H54 (cell line): ENCODE measurements at regions not wholly inside any gene's neighbourhood (a gene's known extent, or its start where the extent isn't known, plus 50 kb on each side); places are given as distances from the start of the nearest gene placed in this dataset.

Source experiments
- DNase-seq: peaks from one replicate; pipeline ENCODE4 v3.0.0; 2011; ENCODE audit warnings: low spot score, mixed read lengths; ENCODE audit not compliant: insufficient read length
- FAIRE-seq: peaks from 3 replicates; lab custom pipeline; 2011; peaks lifted over from hg19 to GRCh38; lab: Jason Lieb, UNC
- POLR2A ChIP-seq: IDR thresholded peaks from 2 replicates; pipeline ENCODE4 v1.6.1; 2011; ENCODE audit warnings: low read depth, mild to moderate bottlenecking, low read length

DNA sequence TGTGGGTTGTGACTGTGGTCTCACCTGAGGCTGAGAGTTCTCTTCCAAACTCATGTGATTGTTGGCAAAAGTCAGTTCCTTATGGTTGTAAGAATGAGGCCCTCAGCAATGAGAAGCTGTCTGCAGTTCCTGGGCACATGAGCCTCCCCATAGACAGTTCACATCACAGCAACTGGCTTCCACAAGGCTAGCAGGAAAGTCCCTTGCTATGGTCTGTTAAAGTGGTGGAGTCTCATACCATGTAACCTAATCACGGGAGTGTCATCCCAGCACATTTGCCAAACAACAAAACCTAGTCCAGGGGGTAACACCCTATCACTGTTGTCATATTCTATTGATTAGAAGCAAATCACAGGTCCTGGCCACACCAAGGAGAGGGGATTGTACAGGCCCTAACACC is 163.8 kb downstream of the BACH1 start:
- TF ChIP-seq POLR2A: no peak
- DNase-seq (no peak), FAIRE-seq (no peak)

DNA sequence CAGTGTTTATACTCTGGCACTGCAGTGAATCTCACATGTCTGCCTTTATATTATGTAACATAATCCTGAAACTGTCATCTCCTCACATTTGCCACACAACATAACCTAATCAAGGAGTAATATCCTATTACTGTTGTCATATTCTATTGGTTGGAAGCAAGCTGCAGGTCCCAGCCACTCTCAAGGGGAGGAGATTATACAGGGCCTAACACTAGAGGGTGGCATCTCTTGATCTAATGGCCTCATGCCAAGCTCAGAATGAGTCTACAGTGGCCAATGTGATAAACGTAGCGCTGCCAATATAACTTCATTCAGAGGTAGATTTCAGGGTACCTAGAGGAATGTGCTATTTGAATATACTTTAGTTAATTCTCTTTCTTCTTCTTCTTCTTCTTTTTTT is 166.8 kb downstream of the BACH1 start:
- no peak for DNase-seq
- no peak for TF ChIP-seq POLR2A
- no peak for FAIRE-seq

DNA sequence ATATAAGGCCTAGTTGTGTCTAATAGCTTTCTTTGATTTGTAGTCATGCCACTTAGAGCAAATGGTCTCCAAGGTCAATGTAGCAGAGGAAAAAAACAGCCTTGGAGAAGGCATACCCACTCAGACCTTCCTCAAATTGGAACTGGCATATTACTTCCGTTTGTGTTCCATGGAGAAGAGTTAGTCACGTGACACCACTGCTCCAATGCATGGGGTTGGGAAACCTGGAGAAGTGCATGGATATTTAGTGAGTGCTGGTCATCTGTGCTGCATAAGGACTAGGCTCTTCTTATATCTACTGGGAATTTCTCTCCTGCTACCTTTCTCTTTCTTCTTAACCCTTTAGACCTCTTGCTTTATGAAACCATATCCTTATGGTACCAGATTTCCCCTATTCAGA is 167.8 kb downstream of the BACH1 start:
- FAIRE-seq (no peak), DNase-seq (no peak)
- no peak for TF ChIP-seq POLR2A

DNA sequence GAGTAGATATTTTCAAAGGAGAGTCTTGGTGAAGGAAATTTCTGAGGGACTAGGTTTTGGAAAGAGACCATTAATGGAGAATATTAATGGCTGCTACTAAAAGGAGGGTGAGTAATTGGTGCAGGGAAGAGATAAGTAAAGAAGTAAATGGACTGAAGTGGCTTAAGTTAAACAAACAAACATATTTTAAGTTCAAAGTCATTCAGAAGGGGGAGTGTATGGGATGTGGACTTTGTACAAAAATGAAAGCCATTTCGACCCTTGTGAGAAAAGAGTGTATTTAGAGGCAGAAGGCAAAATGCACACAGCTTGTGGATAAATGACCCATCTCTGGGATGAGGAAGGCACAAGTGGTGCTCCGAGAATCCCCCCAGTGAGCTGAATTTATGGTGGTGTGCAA is 171.7 kb downstream of the BACH1 start:
- FAIRE-seq: no peak
- no peak for DNase-seq
- TF ChIP-seq POLR2A: no peak

DNA sequence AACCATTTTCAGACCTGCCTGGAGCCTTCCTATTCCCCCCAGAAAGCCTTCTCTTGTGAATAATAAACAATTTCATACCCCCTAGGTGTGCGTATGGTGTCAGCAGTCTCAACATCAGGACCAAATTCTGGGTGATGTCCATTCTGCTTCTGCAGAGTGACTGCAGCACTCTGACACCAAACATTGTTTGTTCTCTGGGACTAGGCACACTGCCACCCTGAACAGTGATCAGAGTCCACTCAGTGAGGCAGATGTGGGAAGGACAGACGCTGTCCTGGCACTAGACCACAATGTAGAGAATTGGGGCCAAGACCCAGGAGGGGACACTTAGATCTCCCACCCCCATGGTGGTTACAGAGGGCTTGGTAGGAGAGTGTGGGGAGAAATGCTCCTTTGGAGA is 175.1 kb downstream of the BACH1 start:
- TF ChIP-seq POLR2A: no peak
- FAIRE-seq (no peak), DNase-seq (no peak)

DNA sequence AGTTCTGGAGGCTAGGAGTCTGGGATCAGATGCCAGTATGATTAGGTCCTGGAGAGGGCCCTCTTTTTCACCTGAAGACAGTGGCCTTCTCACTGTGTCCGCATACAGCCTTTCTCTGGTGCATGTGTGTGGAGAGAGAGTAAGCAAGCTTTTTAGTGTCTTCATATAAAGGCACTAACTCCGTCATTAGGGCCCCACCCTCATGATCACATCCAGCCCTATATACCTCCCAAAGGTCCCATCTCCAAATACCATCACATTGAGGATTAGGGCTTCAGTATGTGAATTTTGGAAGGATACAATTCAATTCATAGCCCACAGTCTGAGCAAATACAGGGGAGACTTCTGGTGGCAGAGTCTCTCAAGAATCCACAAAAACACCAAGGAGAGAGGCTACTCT is 176.6 kb downstream of the BACH1 start:
- DNase-seq: no peak
- no peak for TF ChIP-seq POLR2A
- FAIRE-seq: no peak

DNA sequence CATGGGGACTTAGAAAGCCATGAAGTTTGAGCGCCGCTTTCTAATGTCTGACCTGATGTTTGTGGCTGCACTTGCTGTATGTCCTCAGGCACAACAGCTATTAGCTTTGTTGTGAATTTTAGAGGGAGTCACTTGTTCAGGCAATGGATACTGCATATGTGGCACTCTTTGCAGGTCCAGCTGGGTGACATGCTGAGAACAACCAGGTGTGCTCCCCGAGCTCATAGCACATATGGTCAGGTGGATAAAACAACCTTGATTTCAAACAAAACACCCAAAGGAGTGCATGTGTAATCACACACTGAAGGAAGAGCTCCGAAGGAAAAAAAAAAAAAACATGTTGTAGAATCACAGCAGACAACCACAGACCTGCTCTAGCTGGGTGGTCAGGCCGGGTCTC is 178.6 kb downstream of the BACH1 start:
- FAIRE-seq: no peak
- no peak for TF ChIP-seq POLR2A
- DNase-seq: no peak

DNA sequence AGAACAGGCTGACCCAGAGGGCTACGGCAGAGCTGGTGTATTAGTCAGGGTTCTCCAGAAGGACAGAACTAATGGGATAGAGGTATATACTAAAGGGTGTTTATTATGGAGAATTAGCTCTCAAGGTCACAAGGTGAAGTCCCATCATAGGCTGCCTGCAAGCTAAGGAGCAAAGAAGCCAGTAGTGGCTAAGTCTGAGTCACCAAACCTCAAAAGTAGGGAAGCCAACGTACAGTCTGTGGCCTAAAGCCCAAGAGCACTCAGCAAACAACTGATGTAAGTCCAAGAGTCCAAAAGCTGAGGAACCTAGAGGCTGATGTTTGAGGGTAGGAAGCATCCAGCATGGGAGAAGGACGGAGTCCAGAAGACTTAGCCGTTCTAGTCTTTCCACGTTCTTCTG is 179.2 kb downstream of the BACH1 start:
- no peak for TF ChIP-seq POLR2A
- FAIRE-seq: peak; percentile 15
- DNase-seq: no peak

DNA sequence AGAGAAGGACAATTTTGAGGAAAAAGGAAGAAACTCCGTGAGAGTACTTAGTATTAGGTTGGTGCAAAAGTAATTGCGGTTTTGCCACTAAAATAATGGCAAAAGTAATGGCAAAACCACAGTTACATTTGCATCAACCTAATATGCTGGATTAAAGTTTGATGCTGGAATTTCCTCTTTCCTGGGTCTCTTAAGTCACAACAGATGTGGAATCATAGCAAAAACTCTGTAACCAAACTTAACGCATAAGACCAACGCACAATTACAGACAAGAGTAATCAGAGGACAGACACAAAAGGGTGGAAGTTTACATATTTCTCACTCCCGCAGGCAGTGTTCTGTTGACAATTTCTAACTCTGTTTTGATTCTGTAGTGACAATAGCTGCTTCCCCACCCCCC is 182.4 kb downstream of the BACH1 start:
- TF ChIP-seq POLR2A: no peak
- DNase-seq (no peak), FAIRE-seq (no peak)

DNA sequence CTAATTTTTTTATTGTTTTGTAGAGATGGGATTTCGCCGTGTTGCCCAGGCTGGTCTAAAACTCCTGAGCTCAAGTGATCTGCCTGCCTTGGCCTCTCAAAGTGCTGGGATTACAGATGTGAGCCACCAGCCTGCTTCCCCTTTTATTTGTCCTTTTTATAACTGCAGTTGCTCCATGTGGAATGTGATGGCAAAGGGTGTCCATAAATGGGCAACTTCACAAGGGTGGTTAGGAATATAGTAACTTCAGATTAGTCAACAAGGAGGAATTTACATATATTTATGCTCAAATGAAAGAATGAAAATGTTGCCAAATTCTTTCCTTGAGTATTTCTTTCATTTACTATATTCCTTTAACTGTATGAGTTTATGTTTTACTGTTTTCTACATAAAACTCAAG is 182.9 kb downstream of the BACH1 start:
- no peak for TF ChIP-seq POLR2A
- FAIRE-seq: no peak
- no peak for DNase-seq

DNA sequence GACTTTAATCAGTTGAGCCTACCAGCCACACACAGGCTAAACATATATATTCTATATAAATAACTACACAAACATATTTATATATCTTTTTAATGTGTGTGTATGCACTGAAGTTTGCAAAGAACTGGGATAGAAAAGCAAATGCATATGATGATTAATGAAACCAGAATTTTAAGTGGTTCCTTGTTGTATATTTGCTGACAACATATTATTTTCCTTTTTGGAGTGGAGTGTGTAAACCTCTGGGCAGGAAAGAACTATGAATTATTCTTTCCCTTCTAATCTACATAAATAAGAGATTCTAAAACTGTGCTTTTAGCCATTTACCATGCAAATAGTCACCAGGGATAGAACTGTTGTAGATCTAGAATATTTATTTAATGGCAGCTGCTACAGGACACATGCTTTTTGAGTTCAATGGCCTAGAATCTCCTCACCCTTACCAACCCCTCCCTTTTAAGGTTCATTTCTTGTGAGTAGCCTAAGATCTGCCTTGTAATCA is 187.6 kb downstream of the BACH1 start:
- no peak for TF ChIP-seq POLR2A
- FAIRE-seq (no peak), DNase-seq (no peak)
